ENCODE measurements at regions not wholly inside any gene's neighbourhood (a gene's known extent, or its start where the extent isn't known, plus 50 kb on each side); places are given as distances from the start of the nearest gene placed in this dataset.

DNA sequence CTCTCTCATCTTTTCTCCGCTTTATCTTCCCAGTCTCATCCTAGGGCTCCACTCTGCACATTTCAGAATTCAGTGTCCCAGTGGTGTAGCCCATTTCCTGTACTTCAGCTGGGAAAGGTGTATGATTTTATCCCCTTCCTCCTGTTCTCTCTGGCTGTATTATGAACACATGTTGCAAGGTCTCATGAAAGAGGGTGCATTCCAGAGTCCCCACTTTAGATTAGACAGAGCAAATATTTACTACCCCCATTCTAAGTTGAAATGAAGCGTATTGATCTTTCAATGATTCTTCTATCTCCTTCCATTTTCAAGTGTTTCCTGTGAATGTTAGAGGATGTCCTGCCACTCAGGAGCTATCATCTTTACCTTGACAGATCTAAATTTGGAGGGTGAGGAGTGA, 123.2 kb downstream of the WIF1 start:
- intact Hi-C loops (cut with micrococcal nuclease) = no loop called here
- peaks cover 1 to 9% (median 5%) of the 10 kb centered on the region in 7 donors for H3K9me3 Mint-ChIP-seq

DNA sequence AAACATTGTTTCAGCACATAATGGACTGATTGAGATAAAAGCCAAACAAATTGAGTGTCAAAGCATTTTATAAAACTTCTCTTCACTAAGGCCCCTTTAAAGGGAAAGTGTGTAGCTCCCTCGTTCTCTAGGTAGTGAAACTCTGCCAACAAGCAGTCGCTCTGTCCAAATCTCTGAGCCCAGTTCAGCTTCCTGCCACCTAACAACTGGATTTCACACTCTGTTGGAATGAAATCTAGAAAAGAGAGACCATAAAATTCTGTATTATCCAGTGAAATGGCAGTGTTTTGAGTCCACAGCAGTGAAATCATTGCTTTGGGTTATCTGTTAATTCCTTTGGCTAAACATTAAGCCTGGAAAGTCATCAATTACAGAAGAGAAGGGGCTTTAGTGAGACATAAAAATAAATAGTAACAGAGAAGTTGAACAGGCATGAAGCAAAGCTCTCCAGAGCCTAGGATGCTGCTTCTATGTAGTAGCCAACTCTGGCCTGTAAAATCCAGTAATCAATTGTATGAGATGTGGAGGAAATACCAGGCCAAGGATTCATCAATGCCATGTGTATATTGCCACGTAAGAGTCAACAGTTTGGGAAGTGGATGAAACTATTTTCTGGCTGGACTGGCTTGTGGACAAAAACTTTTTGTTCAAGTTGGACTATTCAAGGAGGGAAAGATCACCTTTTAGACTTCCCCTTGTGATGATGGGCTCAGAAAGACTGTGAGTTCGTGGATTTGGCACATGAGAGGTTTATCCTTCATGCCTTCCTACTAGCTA, 122.5 kb downstream of the WIF1 start:
- no peaks in the 10 kb centered on the region for H3K36me3 ChIP-seq (replicated peaks in 1 of 2; ENCODE audit: control insufficient read depth in 1 of 2, insufficient read depth in 2 of 2, low read length in 2 of 2)
- H4K20me1 ChIP-seq (ENCODE audit: insufficient read depth, low read length) = no peaks in the 10 kb centered on the region
- no peak overlapping the region for H3K27ac ChIP-seq (ENCODE audit: low read depth in 1 of 2, low read length in 2 of 2)
- 100% methylated on average over 1 of the region's 4 CpGs for WGBS (ENCODE audit: insufficient coverage)
- Mint-ChIP-seq H3K9me3 (peaks cover 1 to 9% (median 5%) of the 10 kb centered on the region in 7 donors), H3K4me3 (no peak overlapping the region), H3K27ac (no peak overlapping the region), H3K36me3 (no peaks in the 10 kb centered on the region), H3K4me1 (no peaks in the 10 kb centered on the region), H3K27me3 (ENCODE audit: low read depth in 3 of 3) (peaks cover 2 to 6% (median 4%) of the 10 kb centered on the region in 3 donors)
- no peak overlapping the region for H3K9ac ChIP-seq (ENCODE audit: insufficient read depth, low read length, poor library complexity, severe bottlenecking)
- TF ChIP-seq, protein P1, sequence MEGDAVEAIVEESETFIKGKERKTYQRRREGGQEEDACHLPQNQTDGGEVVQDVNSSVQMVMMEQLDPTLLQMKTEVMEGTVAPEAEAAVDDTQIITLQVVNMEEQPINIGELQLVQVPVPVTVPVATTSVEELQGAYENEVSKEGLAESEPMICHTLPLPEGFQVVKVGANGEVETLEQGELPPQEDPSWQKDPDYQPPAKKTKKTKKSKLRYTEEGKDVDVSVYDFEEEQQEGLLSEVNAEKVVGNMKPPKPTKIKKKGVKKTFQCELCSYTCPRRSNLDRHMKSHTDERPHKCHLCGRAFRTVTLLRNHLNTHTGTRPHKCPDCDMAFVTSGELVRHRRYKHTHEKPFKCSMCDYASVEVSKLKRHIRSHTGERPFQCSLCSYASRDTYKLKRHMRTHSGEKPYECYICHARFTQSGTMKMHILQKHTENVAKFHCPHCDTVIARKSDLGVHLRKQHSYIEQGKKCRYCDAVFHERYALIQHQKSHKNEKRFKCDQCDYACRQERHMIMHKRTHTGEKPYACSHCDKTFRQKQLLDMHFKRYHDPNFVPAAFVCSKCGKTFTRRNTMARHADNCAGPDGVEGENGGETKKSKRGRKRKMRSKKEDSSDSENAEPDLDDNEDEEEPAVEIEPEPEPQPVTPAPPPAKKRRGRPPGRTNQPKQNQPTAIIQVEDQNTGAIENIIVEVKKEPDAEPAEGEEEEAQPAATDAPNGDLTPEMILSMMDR (IDR thresholded peaks at IDR 0.05) = no peak
- H3K4me1 ChIP-seq (ENCODE audit: control insufficient read depth in 1 of 2, insufficient read depth in 2 of 2, low read length in 2 of 2) = no peaks in the 10 kb centered on the region
- H3K9me3 ChIP-seq (replicated peaks in 1 of 2; ENCODE audit: control insufficient read depth in 1 of 2, insufficient read depth in 1 of 2, low read length in 2 of 2) = no peaks in the 10 kb centered on the region
- no peak overlapping the region for H2AFZ ChIP-seq (ENCODE audit: insufficient read depth, low read depth, low read length, poor library complexity, severe bottlenecking)
- no peak overlapping the region for H3K4me2 ChIP-seq (replicated peaks; ENCODE audit: extremely low read depth, low read length, poor library complexity, severe bottlenecking)
- intact Hi-C loops (cut with micrococcal nuclease) = no loop called here
- no peak overlapping the region for H3K4me3 ChIP-seq (replicated peaks in 1 of 3; ENCODE audit: low read depth in 2 of 3, low read length in 3 of 3)
- no peak for DNase-seq
- H3K27me3 ChIP-seq (ENCODE audit: control insufficient read depth in 2 of 2, insufficient read depth in 2 of 2, low read length in 2 of 2) = no peaks in the 10 kb centered on the region
- H3K79me2 ChIP-seq (ENCODE audit: insufficient read depth, low read length) = no peaks in the 10 kb centered on the region

More for the DNA sequence above, 123.2 kb downstream of the WIF1 start:
- H3K9ac ChIP-seq (ENCODE audit: insufficient read depth, low read length, poor library complexity, severe bottlenecking) = no peak overlapping the region
- Mint-ChIP-seq H3K36me3 (no peaks in the 10 kb centered on the region), H3K27ac (no peak overlapping the region), H3K4me3 (no peak overlapping the region), H3K4me1 (no peaks in the 10 kb centered on the region), H3K27me3 (ENCODE audit: low read depth in 3 of 3) (peaks cover 2 to 6% (median 4%) of the 10 kb centered on the region in 3 donors)
- no peaks in the 10 kb centered on the region for H3K4me1 ChIP-seq (ENCODE audit: control insufficient read depth in 1 of 2, insufficient read depth in 2 of 2, low read length in 2 of 2)
- WGBS (ENCODE audit: insufficient coverage) = no CpG with 5 or more reads among the region's 2 CpGs
- no peaks in the 10 kb centered on the region for H3K27me3 ChIP-seq (ENCODE audit: control insufficient read depth in 2 of 2, insufficient read depth in 2 of 2, low read length in 2 of 2)
- H3K4me2 ChIP-seq (replicated peaks; ENCODE audit: extremely low read depth, low read length, poor library complexity, severe bottlenecking) = no peak overlapping the region
- H3K9me3 ChIP-seq (replicated peaks in 1 of 2; ENCODE audit: control insufficient read depth in 1 of 2, insufficient read depth in 1 of 2, low read length in 2 of 2) = no peaks in the 10 kb centered on the region
- no peaks in the 10 kb centered on the region for H3K36me3 ChIP-seq (replicated peaks in 1 of 2; ENCODE audit: control insufficient read depth in 1 of 2, insufficient read depth in 2 of 2, low read length in 2 of 2)
- H3K27ac ChIP-seq (ENCODE audit: low read depth in 1 of 2, low read length in 2 of 2) = no peak overlapping the region
- no peaks in the 10 kb centered on the region for H3K79me2 ChIP-seq (ENCODE audit: insufficient read depth, low read length)
- no peak for DNase-seq
- TF ChIP-seq, protein P1 (IDR thresholded peaks at IDR 0.05) = no peak
- H2AFZ ChIP-seq (ENCODE audit: insufficient read depth, low read depth, low read length, poor library complexity, severe bottlenecking) = no peak overlapping the region
- no peak overlapping the region for H3K4me3 ChIP-seq (replicated peaks in 1 of 3; ENCODE audit: low read depth in 2 of 3, low read length in 3 of 3)
- no peaks in the 10 kb centered on the region for H4K20me1 ChIP-seq (ENCODE audit: insufficient read depth, low read length)
